GM19395 (cell line): ENCODE measurements at regions not wholly inside any gene's neighbourhood (a gene's known extent, or its start where the extent isn't known, plus 50 kb on each side); places are given as distances from the start of the nearest gene placed in this dataset.
"Not testable (repeated sequence)": the region's sequence is repeated elsewhere in the genome, so short reads cannot be mapped to it uniquely, and the experiment has no call there.

ENCODE experiments used
- ATAC-seq: cut with Tn5 transposase; IDR thresholded peaks from one replicate; pipeline ENCODE4 v1.9.1; 2021; ENCODE audit warnings: mild to moderate bottlenecking, moderate library complexity; ENCODE audit not compliant: unreplicated experiment

DNA sequence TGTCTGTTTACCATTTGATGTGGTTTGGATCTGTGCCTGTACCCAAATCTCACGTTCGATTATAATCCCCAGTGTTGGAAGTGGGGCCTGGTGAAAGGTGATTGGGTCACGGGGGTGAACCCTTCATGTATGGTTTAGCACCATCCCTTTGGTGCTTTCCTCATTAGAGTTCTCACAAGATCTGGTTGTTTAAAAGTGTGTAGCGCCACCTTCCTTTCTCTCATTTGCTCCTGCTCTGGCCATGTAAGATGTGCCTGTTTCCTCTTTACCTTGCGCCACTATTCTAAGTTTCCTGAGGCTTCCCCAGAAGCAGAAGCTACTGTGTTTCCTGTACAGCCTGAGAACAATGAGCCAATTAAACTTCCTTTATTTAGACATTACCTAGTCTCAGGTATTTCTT, 610.7 kb upstream of the ADGRL3 start:
- ATAC-seq = no peak

DNA sequence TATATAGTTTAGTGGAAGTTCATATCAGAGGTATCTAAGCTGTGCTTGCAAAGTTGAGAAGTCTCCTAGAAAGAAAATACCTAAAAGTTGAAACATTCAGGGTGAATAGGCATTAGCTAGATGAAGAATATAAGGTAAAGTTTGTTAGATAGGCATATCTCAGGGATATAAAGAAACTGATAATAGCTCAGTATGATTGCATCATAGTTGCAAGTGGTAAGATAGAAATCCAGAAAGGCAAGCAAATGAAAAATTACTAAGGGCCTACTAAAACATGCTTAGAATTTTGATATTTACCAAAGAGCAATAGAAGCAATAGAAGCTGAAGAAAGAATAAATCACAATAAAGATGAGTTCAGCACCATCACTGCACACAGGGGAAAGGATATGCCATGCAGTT, 610.0 kb upstream of the ADGRL3 start:
- ATAC-seq = no peak

DNA sequence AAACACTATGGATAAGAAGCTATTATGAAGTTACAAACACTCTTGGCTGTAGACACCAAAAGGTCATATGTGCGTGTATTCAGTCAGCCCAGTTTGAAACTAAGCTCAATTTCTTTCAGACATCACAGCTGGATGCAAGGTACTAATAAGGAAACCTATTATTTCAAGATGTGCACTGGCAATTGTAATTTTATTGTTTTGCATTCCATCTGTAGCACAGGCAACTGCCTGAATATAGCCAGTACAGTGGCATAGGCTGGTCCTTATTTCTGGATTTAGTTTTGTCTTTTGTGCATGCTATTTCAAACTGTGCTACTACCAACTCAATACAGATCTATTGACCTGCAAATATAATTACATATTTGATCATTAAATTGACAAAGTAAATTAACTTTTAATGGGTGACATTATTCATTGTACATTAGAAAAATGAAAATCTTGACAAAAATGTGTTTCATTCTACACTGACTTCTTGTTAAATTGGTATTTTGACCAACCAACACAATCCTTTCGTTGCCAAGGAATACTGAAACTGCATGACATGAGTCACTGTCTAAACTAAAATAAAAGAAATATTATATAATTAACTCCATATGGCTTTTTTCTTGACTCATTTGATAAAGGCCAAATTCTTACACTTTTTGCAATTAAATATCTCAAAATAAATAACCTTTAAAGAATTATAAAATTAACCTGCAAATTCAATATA, 594.3 kb upstream of the ADGRL3 start:
- no peak for ATAC-seq

DNA sequence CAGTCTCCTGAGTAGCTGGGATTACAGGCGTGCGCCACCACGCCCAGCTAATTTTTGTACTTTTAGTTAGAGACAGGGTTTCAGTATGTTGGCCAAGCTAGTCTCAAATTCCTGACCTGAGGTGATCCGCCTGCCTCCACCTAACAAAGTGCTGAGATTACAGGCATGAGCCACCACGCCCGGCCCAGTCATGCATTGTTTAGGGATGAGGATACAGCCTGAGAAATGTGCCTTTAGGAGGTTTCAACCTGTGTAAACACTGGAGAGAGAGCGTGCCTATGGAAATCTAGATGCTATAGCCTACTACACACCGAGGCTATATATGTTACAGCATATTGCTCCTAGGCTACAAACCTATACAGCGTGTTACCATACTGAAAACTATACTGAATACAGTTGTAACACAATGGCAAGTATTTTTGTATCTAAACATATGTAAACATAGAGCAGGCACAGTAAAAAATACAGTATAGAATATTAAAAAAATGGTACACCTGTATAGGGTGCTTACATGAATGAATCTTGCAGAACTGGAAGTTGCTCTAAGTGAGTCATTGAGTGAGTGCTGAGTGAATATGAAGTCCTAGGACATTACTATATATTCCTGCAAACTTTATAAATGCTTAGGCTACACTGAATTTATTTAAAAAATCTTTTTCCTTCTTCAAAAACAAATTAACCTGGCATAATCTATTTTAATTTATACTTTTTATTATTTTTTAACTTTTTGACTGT, 588.2 kb upstream of the ADGRL3 start:
- ATAC-seq = no peak

DNA sequence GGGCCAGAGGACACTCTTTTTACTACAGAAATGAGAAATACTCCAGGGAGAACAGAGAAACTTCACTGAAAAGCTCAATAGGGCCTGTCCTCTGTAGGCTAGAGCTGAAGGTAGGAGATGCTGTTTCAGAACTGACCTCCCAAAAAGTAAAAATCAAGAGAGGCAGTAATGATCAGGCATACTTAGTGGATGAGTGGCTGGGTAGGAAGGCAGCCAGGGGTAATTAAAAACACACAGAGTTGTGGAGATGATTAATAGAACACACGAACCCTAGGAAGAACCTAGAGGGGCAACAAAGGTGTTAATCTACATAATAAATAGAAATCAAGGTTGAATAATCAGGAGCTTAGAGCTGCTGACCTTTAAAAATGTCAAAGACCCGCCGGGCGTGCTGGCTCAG, 582.4 kb upstream of the ADGRL3 start:
- ATAC-seq = no peak

DNA sequence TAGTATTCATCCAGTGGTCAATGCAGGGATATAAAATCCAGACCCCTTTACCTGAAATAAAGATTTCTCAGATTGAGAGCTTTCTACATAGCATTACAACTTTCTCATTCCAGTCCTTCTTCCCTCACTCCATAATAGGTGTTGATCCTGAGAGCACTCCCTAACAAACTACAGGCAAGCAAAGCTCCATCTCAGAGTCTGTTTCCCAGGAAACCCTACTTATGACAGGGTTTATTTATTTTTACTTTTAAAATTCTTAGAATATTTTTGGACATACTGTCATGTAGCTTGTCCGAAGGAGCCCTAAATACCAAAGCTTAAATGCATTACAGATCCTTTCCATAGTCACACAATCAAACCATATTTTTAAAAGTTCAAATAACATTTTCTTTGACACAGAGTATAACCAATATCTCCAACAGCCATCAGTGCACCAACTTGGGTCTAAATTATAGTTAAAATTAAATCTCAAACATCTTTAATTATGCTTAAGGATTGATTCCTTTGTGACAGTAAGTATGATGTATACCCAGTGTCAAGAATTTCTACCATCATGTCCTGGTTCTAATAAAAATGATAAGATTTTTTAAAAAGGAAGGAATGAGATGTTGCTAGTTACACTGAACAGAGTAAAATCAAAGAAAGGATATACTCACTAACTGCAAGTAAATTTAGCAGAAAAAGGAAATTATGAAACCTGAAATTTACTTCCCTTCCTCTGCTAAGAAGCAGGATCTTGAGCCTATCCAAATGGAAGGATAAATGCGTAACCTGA, 580.4 kb upstream of the ADGRL3 start:
- no peak for ATAC-seq

DNA sequence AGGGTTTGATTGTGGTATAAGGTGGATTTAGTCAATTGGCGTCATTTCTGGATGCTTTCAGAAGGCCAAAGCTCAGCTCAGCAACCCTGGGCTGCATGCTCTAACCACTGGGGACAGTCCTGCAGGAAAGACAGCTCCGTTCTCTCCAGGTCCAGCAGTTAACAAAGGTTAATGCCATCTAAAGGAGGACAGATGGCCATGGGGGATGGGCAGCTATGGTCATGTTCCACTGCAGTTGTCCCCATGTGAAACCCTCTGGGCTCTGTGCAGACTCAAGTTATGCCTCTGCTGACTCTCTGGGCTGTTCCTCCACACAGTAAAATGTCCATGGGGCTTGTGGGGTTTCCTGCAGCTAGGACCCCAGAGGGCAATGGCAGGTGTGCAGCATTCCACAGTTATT, 562.1 kb upstream of the ADGRL3 start:
- no peak for ATAC-seq

DNA sequence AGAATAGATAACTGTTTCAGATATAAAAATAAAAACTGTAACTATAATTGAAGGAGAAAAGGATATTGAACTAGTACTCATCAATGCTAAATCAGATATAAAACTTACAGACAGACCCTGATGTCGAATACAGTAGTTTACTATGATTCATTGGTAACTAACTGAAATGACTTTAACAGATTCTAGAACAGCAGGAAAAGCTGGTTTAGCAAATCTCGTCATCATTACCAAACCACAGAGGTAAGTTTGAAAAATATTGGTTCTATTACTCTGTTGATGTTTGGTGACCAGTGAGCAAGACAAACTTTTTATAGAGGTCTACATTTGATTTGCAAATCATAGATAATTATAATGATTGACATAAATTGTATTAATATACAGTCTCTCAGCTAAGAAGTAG, 551.4 kb upstream of the ADGRL3 start:
- no peak for ATAC-seq

DNA sequence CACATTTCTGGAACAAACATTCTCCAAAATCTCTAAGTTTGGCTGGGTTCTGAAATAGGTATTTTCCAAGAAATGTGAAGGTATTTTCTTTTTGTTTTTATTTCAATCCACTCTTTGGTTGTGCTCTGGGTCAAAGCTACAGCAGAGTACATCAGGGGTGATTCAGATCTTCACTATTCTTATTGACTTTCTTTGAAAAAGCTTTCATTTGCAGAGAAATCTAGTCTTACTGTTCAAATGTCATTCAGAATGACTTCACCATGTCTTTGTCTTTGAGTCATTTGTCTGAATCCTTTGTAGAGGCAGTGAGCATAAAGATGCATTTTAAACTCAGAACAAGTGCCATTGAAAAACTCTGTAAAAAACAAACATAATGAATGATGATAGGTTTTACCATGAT, 547.2 kb upstream of the ADGRL3 start:
- no peak for ATAC-seq

DNA sequence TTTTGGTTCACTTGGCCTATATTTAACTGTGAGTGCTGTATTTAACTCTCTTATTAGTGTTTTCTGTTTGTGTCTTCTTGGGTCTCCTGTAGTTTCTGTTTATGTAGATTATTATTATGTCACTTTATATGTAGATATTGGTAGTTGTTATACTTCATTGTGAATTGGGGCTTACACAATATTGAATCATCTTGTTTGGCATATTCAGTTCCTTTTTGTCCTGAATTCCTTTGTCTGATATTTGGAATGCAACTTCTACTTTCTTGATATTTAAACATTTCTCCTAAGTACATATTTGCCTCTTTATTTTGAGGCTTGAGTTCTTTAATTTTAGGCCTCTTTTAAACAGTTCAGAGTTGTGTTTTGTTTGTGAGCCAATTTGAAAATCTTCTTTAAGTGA, 544.8 kb upstream of the ADGRL3 start:
- ATAC-seq = no peak

DNA sequence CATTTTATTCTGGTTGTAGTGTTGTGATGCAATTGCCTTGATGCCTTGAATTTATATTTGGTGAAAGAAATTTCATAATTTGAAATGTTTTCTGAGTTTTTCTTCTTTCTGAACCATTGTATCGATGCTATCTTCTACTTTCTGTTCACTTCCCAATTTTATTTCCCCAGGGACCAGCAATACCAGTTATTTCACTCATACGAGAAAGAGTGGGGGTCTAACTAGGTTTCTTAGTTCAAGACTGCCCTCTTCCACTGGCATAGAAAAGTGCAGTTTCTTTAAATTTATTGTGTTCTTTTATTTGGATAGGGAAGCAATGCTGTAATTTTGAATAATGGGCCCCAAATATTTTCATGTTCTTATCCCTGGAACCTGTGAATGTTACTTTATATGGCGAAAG, 544.0 kb upstream of the ADGRL3 start:
- no peak for ATAC-seq

DNA sequence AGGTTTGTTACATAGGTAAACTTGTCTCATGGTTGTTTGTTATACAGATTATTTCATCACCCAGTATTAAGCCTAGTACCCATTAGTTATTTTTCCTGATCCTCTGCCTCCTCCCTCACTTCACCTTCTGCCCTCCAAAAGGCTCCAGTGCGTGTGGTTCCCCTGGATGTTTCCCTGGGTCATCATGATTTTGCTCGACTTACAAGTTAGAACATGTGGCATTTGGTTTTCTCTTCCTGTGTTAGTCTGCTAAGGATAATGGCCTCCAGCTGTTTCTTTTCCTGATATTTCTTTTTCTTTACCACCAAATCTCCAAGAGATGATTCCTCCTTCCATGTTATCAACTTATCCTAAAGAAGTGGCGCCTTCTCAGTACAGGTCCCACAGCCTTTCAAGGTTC, 543.1 kb upstream of the ADGRL3 start:
- ATAC-seq = no peak

DNA sequence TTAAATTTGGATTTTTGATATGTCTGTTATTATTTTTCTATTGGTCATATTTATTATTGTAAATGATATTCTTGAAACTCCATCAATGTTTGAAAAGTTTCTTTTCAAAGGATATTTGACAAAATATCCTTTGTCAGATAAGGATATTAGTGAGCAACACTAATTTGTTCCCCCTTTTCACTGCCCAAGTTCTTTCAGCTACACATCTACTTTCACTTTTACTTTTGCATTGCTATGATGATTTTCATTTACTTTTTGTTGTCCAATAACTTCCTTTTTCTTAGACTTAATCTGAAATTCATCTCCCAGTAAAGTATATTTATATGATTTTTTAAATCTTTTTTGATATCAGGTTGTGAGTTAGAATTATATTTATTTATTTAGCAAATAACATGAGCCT, 542.3 kb upstream of the ADGRL3 start:
- ATAC-seq = no peak

DNA sequence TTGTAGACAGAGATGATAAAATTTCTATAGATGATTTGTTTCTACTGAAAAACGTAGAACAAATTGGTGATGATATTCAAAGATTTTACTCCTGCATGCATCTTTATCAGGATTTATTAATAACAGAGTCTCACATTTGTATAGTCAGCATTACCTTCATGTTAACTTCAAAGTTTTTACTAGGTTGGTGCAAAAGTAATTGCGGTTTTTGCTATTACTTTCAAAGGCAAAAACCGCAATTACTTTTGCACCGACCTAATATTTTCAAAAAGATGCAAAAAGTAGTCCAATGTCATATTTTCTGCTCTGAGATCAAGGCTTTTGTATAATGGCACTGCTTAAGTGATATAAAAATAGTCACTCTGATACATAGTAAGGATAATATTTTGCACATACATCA, 536.4 kb upstream of the ADGRL3 start:
- no peak for ATAC-seq

DNA sequence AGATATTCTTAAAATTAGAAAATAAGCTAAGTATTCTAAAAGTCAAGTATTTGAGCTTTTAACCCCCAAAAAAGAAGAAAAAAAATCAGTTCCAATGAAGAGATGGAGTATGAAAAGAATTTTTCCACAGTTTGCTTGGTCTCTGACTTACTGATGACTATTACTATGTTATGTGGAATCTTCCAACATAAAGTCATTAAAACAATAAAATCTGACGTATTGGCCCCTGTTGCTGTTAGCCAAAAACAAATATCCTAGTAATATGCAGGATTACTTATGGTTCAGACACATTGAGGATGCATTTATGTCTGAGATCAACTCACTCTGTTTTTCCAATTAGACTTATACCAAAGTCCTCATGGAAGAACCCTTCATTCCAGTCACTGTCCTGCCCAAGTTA, 517.2 kb upstream of the ADGRL3 start:
- no peak for ATAC-seq

DNA sequence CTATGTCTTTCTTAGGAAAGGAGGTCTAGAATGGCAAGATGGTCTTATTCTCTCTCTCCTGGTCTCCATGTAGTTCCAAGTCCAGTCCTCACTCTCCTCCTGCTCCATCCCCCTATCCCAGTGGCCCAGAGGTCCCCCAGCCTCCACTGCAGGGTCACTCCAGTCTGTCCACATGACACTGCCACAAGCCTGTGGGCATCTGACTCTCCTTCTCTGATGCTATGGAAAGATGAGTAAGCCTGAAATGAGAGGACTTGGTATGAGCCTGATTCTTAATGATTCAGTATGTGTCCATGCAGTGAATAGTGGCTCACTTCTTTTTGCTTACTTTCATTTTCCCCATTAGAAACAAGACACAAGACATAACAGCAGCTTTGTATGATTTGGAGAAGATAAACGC, 516.8 kb upstream of the ADGRL3 start:
- ATAC-seq = no peak

DNA sequence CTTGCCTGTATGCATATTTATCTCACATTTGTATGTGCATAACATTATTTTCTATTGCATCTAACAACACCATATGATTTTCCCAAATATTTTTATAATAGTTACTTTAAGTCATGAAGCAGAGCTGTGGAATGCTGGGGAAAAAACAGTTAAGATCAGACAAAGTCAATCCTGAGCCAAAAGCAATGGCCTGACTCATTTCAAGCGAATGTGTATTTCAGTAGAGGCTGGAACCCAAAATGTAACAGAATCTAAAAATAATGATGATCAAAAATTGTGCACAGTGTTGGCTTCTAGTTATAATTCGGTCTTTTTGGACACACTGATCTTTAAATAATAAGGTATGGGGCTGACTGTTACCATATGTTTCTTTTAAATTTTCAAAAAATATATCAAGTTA, 516.2 kb upstream of the ADGRL3 start:
- no peak for ATAC-seq

DNA sequence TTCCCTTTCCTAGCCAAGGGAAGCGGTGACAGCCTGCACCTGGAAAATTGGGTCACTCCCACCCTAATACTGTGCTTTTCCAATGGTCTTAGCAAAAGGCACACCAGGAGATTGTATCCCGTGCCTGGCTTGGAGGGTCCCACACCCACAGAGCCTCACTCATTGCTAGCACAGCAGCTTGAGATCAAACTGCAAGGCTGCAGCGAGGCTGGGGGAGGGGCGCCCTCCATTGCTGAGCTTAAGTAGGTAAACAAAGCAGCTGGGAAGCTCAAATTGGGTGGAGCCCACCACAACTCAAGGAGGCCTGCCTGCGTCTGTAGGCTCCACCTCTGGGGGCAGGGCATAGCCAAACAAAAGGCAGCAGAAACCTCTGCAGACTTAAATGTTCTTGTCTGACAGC, 504.1 kb upstream of the ADGRL3 start:
- ATAC-seq = not testable (repeated sequence)

DNA sequence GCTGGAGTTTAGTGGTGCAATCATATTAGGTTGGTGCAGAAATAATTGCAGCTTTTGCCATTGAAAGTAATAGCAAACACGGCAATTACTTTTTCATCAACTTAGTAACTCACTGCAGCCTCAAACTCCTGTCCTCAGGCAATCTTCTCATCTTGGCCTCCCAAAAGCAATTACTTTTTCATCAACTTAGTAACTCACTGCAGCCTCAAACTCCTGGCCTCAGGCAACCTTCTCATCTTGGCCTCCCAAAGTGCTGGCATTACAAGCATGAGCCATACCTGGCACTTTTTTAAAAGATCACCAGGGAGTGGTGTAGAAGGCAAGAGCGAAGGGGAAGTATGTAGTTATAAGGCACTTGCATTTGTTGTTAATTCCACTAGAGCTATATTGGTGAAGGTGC, 491.1 kb upstream of the ADGRL3 start:
- ATAC-seq = no peak

DNA sequence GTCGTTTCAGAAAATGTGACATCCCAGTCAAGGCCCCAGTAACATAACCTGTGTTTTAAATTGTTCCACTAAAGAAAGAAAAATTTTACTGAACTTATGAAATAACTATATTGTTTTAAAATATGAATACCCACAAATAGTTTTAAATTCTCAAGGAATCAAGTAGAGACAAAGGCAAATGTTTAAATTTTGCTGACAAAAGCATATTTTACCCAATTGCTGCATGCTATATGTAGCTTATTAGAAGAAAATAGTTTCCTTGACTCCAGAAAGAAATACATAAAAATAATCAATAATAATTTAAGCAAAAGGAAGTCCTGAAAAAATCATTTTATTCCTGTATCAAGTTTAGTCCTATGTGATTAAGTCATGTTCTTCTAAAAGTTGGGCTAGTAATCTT, 481.3 kb upstream of the ADGRL3 start:
- ATAC-seq = no peak

DNA sequence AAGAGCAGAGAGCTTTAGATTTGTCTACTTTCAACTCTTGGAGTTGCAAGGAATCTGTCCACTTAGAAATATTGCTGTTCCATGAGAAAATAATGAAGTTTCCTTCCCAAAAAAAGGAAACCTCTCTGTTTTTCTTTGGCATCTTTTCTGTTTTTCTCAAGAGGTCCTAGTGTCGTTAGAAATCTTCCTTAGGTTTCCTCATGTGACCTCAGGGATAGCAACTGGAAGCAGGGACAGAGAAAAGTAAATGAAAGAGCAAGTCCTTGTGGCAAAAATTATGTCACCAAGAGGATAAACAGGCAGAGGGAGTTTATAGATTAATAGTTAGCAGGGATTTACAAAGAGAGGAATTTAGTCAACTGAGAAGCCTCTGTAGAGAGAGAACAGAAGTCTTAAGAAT, 478.4 kb upstream of the ADGRL3 start:
- no peak for ATAC-seq

DNA sequence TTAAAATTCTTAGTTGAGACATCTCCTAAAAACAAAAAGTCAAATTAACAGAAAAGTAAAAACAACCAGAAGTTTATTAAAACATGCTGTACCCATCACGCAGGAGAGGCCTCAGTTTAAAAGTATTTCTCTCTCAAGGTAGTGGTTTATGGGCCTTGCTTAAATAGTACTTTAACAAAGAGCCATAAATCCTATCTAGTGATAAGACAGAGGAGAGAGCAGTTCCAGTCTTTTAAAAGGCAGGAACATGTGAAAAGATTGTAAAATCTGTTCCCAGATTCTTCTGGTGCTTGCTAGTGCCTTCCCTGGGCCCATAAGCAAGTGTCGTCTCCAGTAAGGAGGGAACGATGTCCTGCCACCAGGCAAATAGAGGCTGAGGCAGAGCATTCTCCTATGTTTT, 476.3 kb upstream of the ADGRL3 start:
- ATAC-seq = no peak
